A673 (cell line): ENCODE measurements at regions not wholly inside any gene's neighbourhood (a gene's known extent, or its start where the extent isn't known, plus 50 kb on each side); places are given as distances from the start of the nearest gene placed in this dataset.

Source experiments
- CTCF ChIP-seq: fragments of 300-800, 200-600 bp; sonication (generic); conservative IDR thresholded peaks from 2 replicates; pipeline ENCODE4 v1.5.1; 2017; ENCODE audit warnings: low read depth, mild to moderate bottlenecking, antibody characterized with exemption, low read length, moderate library complexity, mixed read lengths
- EZH2 ChIP-seq: fragments of 200-600 bp; sonication (generic); IDR thresholded peaks from 2 replicates; pipeline ENCODE4 v1.6.1; 2017; ENCODE audit warnings: borderline replicate concordance, low read depth, mild to moderate bottlenecking, mixed read lengths, antibody characterized with exemption, low read length; ENCODE audit not compliant: poor library complexity, severe bottlenecking

DNA sequence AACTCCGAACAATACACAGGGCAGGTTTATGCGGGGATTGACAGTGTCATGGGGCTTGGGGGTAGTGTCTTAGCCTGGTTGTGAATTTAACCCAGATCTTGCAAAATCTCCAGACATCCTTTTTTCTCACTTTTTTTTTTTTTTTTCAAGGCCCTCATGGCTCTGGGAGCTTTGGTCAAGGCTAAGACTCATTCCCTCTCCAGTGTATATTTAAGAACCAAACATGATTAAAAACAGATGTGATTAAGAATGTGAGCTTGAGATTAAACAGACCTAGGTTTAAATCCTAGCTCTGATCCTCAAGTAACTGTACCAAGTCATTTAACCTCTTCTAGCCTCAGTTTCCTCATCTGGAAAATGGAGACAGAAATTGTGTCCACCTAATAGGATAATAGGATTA, 151.7 kb upstream of the FUT8 start:
- TF ChIP-seq CTCF = no peak
- no peak for TF ChIP-seq EZH2
